NOMO-1 (cell line): ENCODE measurements at regions not wholly inside any gene's neighbourhood (a gene's known extent, or its start where the extent isn't known, plus 50 kb on each side); places are given as distances from the start of the nearest gene placed in this dataset.

Experiments used
- DNase-seq, 2 experiments: peaks; one replicate each; lab custom pipeline; 2025; ENCODE audit not compliant: unreplicated experiment in 2 of 2; lab: John Stamatoyannopoulos, UW

DNA sequence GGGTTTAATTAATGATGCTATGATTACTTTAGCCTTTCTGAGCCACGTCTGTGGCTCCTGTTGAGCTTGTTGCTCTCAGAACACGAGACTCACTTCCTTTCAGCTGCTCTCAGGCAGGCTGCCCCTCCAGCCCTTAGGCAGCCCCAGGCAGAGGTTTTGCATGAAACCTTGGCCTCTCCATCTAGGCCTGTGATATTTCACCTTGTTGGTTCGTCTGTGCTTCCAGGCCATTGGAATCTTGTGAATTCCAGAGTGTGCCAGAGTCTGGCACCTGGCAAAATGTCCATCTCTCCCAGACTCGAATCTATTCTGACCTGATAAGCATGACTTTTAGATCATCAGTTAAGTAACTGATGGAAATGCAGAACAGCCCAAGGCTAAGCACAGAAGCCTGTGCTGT is 254.1 kb downstream of the LOXHD1 start:
- no peak for DNase-seq

DNA sequence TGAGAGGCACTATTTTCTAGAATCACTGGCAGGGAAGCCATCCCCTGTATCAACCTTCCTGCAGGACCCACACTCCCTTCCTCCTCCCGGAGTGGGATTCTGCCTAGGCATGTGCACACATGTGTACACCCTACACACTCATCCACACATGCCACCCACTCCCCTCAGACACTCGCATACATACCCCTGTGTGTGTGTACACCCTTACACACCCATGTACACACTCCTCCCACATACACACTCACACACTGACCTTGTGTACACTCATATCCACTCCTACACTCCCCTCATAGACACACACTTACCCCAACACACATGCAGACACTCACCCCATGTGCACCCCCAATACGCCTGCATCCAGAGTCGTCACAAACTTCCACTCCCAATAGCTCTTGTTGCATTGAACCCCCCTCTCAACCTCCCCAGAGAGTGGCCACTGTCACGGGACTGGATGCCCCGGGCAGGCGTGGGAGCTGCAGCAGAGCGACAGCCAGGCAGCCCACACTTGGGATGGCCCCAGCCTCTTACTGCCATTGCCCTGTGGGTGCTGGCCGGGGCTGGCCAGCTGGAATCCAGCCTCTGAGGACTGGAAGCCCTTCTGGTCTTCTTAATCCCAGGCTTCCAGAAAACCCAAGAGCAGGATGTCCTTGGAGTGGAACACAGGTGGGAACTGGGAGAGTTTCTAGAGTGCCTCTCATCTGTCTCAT is 251.0 kb downstream of the LOXHD1 start:
- DNase-seq: no peak

DNA sequence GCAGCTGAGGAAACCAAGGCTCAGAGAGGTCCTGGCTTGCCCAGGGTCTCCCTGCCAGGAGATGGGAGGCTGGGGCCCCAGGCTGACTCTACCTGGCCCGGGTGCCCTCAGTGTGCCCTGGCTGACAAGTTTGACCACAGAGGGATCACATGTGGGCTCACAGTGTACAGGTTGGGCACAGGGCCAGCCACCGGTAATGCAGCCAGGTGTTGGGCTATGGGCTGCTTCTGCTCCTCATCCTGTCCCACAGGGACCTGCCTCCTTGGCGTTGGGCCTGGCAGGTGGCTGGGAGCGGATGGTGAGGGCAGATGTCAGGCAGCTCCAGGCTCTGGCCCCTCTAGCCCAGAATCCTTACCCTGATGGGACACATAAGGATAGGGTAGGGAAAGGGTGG is 250.5 kb downstream of the LOXHD1 start:
- DNase-seq: no peak

DNA sequence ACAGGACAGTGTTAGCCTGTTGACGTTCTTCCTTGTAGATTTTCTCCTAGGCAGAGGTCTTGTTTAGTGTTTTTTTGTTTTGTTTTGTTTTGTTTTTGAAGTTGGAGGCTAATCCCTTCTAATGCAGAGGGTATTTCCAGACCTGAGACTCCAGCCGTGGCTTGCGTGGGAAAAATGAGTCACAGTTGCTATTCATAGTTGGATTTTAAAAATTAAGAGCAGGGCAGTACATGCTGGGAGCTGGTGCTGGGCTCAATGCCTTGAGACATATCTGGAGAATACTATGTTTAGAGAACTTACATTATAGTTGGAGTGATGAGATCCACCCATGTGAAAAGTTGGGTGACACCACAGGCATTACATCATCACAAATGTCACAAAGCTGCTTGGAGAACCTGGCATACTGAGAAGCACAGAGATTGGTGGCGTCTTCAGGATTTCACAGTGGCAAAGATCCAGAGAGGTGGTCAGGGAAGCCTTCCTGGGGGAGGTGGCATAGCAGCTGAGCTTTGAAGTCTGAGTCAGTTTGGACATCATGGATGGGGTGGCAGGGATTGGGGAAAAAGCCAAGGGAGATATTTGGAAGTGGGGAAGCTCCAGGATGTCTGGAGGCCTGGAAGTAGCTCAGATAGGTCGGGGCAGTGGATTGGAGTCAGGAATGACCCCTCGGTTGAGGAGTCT is 249.4 kb downstream of the LOXHD1 start:
- no peak for DNase-seq

DNA sequence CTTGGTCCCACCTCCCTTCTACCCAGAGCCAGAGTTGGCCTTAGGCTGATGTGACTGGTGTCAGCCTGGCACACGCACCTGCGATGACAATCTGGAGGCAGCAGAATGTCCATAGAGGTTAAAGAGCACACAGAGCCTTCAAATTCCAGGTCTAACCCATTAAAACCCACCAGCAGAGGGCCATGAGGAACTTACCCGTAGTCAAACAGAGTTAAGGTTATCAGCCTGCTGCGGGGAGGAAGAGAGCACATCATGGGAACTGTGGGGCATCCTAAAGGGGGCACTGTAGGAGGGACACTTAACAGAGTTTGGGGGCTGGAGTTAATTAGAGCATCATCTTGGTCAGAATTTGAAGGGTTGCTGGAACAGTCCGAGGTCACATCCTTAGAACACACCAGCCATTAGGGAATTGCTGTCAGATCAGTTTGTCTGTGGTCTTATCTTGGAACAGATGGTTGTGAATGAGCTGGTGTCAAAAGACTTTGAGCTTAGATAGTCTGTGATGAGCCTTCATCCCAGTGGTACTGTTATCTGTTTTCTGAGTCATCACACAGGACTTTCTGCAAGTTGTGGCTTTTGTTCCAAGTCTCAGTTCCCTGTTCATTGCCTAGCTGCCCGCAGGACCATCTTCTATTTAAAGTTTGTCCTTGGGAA is 248.6 kb downstream of the LOXHD1 start:
- DNase-seq: no peak

DNA sequence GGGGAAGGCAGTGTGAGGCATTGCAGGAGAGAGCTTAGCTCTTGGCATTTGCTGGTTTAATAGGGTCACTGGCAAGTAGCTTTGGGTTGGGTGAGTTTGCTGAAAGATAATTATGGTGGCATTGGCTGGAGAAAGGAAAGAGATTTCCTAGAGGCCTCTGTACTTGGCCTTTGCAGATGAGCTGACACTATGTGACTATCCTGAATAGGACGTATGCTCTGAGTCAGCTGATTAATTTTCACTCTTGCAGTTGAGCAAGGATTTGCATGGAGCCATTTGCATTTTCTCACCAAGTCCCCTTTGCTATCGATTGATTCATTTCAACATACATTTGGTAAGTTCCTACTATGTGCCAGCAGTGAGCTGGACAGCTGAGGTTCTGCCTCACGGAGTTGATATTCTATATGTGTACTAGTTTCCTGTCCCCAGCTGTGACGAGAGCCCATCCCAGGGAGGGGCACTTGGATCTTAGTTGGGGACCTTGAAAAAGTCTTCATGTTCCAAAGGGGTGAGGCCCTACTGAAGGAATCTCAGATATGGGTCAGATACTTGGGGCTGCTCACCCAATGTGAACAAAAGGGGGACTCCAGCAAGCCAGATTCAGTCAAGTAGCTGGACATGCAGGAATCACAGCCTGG is 245.7 kb downstream of the LOXHD1 start:
- DNase-seq: no peak

DNA sequence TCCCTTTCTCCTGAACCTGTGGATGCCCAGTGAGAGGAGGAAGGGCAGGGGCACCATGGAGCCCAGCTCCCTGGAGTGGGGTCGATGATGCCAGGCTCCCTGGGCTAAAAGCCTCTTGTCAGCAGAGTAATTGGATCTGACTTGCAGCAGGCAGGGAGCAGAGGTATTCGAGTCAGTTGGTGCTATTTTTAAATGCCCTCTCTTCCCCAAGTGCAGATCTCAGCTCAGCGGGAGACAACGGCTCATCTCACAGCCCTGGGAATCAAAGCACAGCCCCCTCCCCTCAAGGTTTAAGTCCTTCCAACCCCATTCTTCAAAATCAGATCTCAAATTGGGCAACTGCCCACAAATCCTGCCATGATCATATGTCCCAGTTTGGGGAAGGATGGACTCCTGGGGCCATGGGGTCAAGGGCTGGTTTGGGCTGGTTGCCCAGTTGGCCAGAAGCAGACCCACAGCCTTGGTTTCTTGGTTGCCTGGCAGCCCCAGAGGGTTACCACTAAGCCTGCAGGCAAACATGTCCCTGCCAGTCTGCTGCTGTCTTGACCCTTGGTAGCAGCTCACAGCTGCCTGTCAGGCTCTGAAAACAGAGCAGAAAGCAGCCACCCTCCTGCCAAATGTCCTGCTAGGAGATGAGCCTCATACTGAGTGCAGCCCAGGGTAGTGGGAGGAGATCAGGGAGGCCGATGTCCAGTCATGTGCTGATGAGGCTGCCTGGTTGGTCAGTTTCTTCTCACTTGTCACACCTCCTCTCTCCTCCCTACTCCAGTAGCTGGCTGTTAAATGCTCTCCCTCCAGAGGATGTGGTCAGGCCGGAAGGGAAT is 244.9 kb downstream of the LOXHD1 start:
- no peak for DNase-seq

DNA sequence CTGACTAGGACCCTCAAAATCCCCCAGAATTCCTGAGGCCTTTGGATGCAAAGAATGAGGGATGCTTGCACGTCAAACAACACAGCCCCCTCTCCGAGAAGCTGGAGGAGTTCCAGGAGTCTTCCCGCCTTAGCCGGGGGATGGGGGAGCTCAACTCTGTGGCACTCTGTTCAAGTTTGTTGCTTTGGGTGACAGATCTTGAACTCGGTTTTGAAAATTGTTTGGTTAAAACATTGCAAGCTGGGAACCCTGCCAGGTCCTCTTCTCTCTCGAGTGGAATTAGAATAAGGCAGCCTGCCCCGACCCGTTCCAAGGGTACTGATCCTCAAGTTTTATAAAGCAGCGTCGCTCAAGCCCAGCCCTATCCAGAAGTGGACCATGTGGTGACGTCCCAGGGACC is 244.1 kb downstream of the LOXHD1 start:
- DNase-seq: no peak

DNA sequence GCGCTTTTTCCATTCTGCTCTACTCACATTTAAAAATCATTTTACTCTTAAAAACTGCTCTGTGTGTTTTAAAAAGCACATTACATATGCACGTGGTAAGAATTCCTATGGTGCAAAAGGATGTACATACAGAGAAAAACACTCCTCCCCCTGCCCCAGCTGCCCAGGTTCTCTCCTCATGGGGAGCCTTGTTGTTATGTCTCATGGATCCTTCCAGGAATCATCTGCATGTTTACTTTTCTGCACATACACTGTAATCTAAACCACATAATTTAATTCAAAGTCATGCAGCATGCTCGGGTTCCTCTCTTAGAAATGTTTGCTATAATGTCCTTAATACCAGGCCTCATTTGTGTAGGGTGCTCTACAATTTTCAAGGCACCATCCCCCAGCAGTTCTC is 243.3 kb downstream of the LOXHD1 start:
- no peak for DNase-seq

DNA sequence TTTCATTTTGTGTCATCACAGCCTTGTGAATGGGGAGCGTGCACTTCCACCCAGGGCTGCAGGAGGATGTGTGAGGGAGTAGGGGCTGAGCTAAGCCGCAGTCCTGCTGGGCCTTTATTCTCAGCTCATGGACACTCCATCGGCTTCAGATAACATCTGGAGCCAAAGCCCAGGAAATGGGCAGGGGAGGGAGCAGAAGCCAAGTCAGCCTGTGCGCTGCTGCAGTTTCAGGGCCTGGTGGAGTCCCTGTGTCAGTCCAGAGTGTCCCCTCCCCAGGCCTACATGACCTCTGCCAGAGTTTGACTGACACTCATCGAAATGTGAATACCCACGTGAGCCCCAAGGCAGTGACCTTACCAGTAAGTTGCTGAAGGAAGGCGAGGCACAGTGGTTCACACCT is 242.2 kb downstream of the LOXHD1 start:
- no peak for DNase-seq

DNA sequence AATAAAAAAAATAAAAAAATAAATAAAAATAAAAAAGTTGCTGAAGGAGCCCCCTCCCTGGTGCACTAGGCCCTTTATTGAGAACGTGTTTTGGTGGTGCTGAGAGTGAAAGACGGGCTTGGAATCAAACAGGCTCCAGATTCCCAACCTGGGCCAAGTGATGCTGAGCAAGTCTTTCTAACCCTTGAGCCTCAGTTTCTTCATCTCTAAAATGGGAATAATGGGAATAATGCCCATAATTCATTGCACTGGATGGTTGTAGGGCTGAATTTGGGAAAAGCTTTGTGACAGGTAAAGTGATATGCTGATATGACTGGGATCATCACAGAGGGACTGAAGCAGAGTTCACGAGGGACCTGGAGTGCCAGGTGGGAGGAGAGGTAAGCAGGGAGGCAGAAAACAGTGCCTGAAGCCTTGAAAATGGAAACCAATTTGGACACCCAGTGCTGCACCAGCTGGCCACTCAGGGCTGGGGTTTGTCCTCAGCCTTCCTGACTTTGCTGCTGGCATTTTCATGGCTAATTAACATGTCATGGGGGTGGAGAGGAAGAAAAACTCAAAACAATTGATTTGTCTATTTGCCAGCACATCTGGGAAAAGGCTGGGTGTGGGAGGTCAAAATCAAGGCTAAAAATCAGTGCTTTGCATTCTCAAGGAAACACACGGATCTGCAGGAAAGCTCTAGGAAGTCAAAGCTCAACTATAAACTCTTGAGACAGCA is 241.3 kb downstream of the LOXHD1 start:
- DNase-seq: no peak

DNA sequence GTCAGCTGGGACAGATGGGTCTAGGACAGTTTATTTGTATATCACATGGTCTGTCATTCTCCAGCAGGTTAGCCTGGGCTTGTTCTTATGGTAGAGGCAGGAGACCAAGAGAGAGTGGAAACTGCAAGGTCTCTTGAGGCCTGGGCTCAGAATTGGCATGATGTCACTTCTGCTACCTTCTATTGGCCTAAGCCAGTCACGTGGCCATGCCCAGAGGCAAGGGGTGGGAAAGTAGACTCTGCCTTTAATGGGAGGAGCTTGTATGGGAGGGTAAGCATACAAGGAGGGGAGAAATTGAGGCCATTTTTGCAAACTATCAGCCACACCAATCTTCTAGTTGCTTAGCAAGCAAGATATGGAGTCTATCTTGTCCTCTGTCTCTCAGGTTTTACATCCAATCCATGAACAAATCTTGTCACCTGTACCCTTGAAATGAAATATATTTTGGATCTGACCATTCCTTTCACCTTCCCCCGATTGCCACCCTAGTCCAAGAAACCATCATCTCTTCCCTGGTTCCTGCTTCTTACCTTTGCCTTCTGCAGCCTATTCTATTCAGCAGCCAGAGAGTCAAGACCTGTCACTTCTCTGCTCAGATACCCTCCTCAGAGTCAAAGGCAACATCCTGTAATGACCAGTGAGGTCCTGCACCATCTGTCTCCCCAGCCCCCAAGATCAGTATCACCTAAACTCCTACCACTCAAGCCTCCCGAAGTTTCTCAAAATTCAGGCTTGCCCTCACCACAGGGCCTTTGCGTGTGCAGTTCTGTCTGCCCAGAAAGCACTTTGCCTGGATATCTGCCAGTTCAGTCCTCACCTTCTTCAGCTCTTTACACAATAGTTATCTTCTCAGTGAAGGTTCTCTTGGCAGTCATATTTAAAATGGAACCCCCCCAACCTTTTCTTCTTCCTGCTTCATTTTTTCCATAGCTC is 240.0 kb downstream of the LOXHD1 start:
- DNase-seq: no peak

DNA sequence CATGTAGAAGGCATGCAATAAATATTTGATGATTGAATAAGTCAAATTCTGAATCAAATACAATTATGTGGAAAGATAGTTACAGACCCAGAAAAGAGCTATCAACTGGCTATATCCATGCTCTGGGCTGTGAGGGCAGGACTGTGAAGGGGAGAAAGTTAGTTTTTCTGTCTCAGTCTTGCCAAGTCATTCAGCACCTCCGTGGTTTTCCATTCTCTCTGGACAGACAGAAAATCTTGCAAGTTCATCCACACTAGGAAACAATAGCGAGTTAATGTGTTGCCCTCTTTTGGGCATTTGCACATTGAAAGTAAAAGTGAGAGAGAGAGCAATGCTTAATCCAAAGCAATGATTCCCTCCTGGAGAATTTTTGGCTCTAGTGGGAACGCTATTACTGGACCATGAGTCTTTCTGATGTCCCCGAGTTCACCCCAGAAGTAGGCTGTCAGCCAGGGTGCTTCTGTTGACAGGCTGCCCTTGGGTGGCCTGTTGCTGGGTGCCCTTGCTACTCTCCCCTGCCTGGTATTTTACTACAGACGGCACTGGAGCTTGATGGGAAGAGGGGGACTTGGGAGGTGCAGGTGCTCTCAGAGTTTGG is 238.3 kb downstream of the LOXHD1 start:
- DNase-seq: no peak

DNA sequence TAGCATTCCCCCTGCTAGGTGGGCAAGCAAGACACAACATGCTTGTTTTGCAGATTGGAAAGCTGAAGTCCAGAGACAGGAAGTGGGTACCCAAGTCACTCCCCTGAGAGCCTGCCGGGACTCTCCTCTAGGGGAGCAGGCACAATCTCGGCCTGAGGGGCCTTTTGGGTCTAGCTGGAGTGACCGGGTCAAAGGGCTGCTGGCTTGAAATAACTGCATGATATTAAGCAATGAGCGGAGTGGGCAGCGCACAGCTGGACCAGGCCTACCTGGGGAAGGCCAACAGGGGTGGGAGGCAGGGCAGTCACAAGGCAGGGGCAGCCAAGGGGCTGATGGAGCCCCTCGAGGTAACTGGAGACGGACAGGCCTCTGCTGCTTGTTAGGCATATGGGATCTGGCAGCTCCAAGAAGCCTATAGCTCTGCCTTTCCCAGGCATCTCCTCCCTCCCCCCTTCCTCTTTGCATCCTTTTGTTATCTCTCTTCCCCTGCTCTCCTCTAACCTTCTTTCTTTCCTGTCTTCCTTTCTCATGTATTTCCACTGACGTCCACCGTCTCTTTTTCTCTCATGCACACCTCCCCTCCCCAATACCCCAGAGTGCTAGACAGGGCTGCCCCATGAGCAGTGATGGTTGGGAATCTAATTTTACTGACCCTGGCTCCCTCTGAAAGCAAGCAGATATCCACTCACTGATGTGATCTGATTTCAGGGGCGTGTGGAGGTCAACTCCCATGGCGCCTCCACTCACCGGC is 237.5 kb downstream of the LOXHD1 start:
- no peak for DNase-seq

DNA sequence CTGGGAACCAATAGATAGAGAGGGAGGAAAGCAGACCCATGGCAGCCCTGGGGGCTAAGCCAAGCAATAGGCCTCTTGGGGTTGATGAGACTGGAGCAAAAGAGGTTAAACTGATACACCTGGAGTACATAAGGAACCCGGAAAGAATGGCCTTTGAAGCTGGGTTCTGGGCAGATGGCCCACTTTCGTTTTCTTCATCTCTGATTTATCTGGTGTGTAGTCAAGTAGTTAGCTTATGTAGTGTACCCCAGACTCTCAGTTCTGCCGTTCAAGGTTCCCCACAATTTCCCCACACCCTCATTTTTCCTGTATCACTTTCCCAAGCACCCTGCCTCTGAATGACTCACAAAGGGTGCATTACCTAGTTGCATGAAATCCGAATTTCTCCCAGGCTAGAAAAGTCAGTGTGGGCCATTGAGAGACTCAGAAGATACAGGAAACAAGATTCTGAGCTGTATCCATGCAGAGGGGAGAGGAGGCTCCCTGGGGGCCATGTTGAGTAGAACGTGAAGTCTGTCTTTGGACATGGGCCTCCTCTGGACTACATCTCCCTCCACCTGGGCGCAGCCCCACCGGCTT is 235.0 kb downstream of the LOXHD1 start:
- no peak for DNase-seq

DNA sequence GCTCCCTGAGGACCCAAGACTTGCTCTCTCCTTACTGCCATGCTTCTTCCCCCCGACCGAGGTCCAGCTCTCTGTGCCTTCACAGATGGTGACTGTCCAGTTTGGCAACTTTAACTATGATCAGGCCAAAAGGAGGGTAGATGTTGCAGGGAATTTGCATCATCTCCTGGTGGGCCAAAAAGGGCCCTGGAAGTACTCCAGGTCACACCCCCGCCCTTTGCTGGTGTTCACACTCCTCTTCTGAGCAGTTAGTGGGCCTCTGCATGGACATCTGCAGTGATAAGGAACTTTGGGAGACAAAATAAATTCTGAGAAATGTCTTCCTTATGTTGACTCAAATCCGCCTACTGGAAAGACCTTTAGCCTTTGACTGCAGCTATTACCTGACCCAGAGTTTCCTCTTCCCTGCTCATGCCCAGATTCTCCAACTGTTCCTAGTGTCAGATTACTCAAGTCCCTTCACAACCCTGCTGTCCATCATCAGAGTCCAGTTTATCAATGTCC is 234.4 kb downstream of the LOXHD1 start:
- DNase-seq: no peak

DNA sequence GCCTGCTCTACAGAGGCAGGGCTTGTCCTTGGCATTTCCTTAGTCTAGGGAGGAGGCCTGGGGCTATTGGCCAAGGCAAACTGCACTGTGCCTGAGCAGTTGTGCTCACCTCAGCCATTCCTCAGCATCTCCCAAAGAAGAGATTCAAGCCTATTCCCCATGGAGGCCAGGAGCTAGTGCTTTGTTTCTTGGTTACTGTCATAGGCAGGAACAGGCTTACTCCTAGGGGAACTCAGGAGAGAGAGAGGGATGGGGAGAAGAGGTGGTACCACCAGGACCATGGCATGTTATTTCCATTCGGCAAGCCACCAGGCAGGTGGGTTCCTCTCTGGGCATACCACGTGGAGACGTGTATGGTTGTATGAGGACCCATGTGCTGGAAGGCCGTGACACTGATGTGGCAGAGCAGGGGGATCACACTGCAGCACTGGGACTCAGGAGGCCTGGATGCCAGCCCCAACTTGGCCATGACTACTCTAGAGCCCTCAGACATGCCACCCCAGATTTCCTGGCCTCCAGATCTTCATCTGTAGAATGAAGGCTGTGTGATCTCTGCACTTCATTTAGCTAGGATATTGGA is 233.7 kb downstream of the LOXHD1 start:
- no peak for DNase-seq
